Epidermal melanocyte (primary cell): ENCODE measurements at regions not wholly inside any gene's neighbourhood (a gene's known extent, or its start where the extent isn't known, plus 50 kb on each side); places are given as distances from the start of the nearest gene placed in this dataset.
"Not testable (repeated sequence)": the region's sequence is repeated elsewhere in the genome, so short reads cannot be mapped to it uniquely, and the experiment has no call there.

Experiments
- DNase-seq: peaks from one replicate; pipeline ENCODE4 v3.0.0; 2011; ENCODE audit warnings: low spot score; ENCODE audit not compliant: insufficient read length

DNA sequence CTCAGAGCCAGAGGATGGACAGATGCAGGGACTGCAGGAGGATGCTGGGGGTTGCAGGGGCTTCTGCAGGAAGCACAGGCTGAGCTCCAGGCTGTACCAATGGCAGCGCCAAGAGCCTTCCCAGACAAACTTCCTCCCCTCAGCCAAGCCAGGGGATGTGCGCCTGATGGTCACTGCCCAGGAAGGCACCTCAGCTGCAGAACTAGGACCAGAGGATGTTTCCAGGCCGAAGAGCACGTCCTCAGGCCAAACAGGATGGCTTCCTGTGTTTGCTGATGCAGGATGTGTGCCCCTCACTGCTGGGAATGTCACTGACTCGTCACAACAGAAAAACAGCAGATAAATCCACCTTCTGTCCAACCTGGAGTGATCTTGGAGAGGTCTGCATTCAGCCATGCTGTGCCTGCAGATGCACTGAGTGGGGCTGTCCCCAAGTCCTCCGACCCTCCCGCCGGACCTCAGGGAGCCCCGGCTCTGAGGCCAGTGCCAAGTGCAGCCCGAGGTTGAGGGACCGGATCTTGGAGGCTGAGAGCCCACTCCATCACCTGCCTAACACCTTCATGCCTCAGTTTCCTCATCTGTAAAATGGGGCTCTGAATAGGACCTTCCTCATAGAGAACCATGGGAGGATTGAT is 152.5 kb upstream of the CHST15 start:
- no peak for DNase-seq

DNA sequence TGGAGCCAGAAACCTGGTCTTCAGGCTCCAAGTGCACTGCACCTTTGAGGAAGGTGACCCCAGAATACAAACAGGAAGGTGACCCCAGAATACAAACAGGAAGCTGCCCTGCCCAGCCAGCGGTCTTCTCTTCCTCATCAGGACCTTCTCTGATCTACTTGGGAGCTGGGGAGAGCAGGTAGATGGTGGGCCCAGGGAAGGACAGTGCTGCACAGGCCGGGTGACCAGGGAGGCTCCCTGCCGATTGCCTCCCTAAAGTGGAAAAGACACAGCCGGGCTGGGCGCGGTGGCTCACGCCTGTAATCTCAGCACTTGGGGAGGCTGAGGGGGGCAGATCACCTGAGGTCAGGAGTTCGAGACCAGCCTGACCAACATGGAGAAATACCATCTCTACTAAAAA is 151.8 kb upstream of the CHST15 start:
- DNase-seq: no peak

DNA sequence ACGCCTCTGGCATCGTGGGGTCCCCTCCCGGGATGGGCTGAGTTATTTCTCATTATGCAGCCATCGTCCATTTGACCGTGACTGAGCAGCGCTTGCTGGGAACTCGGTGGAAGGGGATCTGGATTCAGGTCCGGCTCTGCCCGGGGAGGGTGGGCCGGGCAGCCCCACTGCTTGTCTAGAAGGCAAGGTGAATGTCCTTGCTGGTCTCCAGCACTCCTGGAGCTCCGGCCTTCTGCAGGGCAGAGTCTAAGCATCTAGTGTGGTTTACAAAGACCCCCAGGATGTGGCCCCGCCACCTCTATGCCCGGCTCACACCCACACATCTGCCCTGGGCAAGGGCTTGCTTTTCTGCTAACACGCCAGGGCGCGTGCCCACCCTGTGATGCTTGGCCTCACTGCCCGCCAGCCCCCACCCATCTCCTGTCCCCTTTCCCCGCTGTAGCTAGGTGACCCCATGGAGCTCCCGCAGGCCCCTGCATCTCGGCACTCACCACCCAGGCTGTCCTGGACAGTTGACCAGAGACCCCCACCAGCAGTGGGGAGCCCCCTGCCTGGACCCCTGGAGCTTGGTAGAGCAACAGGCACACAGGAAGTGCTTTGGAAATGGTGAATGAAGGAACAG is 151.0 kb upstream of the CHST15 start:
- no peak for DNase-seq

DNA sequence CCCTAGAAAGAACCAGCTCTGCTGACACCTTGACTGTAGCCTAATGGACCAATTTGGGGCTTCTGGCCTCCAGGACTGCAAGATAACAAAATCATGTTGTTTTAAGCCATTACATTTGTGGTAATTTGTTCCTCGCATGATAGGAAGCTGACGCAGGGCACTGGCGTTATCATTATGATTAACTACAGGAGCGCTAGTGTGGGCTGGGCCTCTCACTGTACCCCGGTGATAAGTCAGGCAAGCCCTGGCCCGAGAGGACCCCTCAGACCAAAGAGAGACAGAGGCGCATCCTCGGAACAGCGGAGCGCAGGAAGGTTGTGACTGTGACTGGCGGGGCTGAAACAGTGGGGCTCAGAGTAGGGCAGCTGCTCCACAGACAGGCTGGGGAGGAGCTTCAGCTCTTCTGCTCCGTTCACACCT is 150.3 kb upstream of the CHST15 start:
- DNase-seq: no peak

DNA sequence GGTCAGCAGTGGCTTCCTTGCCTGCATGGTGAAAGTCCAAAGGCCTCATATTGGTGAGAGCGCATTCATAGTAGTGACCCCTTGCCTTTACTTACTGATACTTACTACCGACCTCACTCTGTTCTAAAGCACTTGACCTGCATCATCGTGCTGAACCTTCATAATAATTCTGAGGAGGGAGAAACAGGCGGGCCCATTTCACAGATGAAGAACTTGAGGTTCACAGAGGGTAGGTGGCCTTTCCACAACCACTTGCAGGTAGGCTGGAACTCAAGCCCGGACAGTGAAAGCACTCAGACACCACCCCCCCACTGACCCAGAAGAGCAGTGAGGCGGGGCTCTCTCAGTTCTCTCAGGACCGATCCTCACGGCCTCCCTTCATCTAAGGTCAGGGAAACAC is 149.4 kb upstream of the CHST15 start:
- DNase-seq: no peak

DNA sequence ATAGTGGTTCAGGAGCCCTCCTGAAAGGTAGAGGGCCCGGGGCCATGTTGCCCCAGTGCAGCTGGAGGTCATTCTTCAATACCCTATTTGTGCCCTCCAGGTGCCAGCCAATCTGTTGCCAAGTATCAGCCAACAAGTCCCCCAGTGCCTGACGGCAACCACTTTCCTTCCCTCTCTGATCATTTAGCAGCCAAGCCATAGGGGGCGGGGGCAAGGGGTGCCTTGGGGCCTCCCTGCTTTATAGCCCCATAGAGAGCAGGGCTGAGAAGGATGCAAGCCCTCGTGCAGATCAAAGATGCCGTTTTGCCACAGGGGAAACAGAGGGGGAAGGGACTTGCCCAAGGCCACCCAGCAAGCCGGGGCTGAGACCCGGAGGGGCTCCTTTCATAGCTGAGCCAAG is 149.0 kb upstream of the CHST15 start:
- DNase-seq: no peak

GRCh38 chr10:124241510-124241909 is 148.1 kb upstream of the CHST15 start:
- DNase-seq: not testable (repeated sequence)

- no peak for DNase-seq
Observed at GRCh38 chr10:124240839-124241291, 147.5 kb upstream of the CHST15 start.

DNA sequence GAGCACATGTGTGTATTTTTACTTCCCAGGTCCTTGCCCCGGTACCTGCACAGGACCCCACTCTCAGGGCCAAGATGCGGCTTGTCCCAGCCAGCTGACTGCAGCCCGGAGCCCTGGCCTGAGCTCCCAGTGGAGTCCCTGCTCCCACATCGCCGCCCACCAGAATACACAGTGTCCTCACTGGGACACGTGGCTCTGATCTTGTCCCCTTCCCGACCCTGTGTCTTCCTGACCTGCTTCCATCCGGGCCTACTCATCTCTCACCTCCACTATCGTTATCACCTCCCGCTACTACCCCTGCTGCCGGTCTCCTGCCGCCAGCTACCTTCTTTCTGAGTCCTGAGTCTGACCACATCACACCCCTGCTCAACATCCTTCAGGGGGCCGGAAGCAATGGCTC is 146.3 kb upstream of the CHST15 start:
- DNase-seq: no peak

- DNase-seq: no peak
Observed at GRCh38 chr10:124239134-124239533, 145.7 kb upstream of the CHST15 start.

DNA sequence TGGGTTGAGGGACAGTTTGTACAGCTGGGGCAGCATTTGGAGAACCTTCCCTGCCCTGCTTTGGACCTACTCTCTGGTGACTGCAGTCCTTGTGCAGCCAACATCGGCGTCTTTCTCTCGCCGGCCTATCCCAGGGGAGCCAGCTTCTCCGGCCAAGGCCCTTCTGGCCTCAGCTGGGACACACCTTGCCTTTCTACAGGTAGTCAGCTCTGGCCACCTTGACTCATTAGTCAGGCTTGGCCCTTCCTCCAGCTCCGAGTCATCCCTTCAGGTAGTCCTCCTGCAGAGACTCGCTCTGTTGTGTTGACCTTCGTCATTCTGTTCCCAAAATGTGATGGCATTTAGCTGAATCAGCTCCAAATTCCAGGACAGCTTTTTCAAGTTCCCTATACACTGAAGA is 145.0 kb upstream of the CHST15 start:
- no peak for DNase-seq

DNA sequence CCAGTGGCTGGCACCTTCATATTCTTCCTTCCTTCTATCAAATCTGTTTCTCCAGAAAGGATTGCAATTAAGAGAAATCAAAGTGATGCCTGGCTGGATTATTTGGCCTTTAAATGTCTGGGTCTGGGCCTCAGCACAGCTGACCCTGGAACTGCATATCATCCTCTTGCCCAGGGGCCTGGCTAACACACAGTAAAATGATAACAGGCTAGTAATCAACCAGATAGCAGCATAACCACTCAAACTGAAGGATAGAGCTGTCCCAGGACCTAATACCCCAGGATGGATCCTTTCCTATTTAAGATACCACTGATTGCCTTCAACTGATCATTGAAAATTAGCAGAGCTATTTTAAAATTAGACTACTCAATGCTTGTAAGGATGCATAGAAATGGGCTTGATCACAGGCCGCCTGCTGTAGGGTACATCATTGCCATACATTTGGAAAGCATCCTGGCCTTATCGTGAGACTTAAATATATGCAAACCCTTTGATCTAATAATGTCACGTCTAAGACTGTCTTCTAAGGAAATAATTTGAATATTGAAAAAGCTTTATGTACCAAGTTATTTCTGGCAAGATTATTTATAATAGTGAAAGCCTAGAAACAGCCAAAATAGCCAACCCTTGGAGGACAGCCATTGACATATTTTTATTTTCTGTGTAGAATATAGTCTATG is 144.0 kb upstream of the CHST15 start:
- DNase-seq: no peak

DNA sequence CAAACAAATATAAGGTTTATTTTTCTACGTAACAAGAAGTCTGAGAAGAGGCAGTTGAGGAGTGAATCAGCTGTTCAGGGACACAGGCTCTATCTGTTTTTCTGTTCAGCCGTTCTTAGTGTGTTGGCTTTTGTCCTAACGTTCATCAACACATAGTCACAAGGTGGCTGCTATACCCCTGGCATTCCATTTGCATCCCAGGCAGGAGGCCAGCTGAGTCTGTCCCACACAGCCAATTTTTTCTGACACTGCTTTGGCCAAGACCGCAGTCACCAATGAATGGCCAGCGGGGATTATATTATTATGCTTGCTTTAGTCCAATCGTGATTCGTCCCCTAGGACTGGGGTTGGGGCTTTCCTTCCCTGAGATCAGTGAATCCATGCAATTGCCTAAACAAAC is 143.4 kb upstream of the CHST15 start:
- DNase-seq: no peak

DNA sequence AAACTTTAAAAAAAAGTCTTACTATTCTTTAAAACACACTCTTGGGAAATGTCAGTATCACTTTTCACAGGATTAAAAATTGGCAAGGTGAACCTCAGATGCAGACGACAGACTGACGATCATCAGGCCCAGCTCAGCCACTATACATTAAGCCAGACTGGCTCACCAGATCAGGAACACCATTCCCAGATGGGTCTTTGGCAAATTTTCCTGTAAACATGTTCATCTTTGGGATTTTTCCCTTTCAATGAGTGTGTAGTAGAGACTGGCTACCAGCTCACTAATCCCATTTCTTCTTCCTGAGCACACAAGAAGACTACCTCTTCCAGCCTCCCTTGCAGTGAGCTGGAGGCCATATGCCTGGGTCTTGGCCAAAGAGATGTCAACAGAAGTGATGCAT is 142.7 kb upstream of the CHST15 start:
- DNase-seq: no peak

GRCh38 chr10:124235232-124235631 is 141.8 kb upstream of the CHST15 start:
- no peak for DNase-seq

GRCh38 chr10:124233546-124234138 is 140.2 kb upstream of the CHST15 start:
- no peak for DNase-seq

GRCh38 chr10:124232686-124233545 is 139.5 kb upstream of the CHST15 start:
- no peak for DNase-seq

DNA sequence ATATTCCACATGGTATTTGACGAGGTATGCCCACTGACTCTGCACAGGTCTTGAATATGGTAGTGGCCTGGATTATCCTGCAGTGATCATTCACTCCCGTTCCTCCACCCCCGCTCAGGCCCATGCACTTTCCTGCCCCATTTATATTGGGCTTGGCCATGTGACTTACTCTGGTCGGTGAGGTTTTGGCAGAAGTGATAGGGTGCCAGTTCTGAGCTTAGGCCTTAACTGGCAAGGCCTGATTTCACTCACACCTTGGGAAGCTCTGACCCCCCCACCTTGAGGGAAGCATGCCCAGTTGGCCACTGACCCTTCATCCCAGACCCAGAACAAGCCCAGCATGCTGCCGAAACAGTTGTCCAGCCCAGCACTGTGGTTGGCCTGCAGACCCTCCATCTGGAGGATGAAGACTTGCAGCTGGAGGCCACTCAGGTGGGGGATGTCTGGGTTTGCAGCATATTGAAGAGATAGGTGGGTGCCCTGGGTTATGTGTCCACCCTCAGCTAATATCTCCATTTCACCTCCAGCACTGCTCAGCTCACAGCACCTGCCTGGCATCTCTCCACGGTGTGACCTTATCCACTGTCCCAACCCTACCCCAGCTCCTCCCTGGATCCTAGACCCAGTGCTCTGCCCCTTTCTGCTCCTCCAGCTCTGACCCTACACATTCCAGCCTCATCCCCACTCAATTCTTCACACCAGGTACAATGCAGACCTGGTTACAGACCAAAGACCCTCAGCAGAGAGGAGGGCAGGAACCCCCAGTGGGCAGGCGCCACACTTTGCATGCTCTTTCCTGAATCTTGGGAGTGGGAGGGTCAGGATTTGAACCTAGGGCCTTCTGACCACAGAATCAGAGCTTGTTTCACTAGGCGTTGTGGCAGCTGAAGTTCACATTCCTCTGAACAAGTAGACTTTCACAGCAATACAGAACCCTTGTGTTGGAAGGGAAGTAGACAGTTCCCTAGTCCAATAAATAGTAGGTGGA is 138.1 kb upstream of the CHST15 start:
- no peak for DNase-seq

DNA sequence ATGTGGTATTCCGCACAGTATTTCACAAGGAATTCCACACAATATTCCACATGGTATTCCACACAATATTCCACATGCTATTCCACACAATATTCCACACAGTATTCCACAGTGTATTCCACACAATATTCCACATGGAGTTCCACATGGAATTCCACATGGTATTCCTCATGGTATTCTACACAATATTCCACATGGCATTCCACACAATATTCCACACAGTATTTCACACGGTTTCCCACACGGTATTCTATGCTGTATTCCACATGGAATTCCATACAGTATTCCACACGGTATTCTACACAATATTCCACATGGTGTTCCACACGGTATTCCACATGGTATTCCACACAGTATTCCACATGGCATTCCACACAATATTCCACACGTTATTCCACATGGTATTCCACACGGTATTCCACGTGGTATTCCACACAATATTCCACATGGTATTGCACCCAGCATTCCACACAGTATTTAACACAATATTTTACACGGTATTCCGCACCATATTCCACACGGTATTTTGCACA is 137.3 kb upstream of the CHST15 start:
- DNase-seq: no peak
